ENCODE measurements at regions not wholly inside any gene's neighbourhood (a gene's known extent, or its start where the extent isn't known, plus 50 kb on each side); places are given as distances from the start of the nearest gene placed in this dataset.

- H3K4me1 ChIP-seq, result no peaks in the 10 kb centered on the region
- intact Hi-C loops (cut with DNase I), result no loop called here
- DNase-seq (no peak), ATAC-seq (no peak)
- H3K4me3 ChIP-seq, result no peak overlapping the region
- H3K36me3 ChIP-seq (ENCODE audit: insufficient read depth in 1 of 2, low read depth in 1 of 2), result no peaks in the 10 kb centered on the region
- no peaks in the 10 kb centered on the region for H3K9me3 ChIP-seq
- H3K27me3 ChIP-seq (ENCODE audit: insufficient read depth in 3 of 3, low read length in 2 of 3), result peaks cover 0 to 16% (median 3%) of the 10 kb centered on the region in 3 donors
- TF ChIP-seq CTCF (IDR thresholded peaks at IDR 0.05), result no peak
- H3K27ac ChIP-seq, result no peak overlapping the region
- WGBS, 3 donors, result 90 to 94% (median 94%) methylated on average over 5 of the region's 5 CpGs
Observed at GRCh38 chr13:27327633-27328032, 57.0 kb downstream of the RASL11A start.

- intact Hi-C loops (cut with DNase I), result no loop called here
- WGBS, 3 donors, result 76 to 82% (median 81%) methylated on average over 5 of the region's 5 CpGs
- no peak for TF ChIP-seq CTCF (IDR thresholded peaks at IDR 0.05)
- Histone ChIP-seq H3K36me3 (ENCODE audit: insufficient read depth in 1 of 2, low read depth in 1 of 2) (no peaks in the 10 kb centered on the region), H3K27ac (no peak overlapping the region), H3K27me3 (ENCODE audit: insufficient read depth in 3 of 3, low read length in 2 of 3) (peaks cover 0 to 16% (median 3%) of the 10 kb centered on the region in 3 donors), H3K4me1 (no peaks in the 10 kb centered on the region), H3K9me3 (no peaks in the 10 kb centered on the region), H3K4me3 (no peak overlapping the region)
- ATAC-seq (no peak), DNase-seq (no peak)
Observed at GRCh38 chr13:27329210-27329609, 58.6 kb downstream of the RASL11A start.

GRCh38 chr13:27334774-27335435, 64.3 kb downstream of the RASL11A start:
- no peaks in the 10 kb centered on the region for H3K9me3 ChIP-seq
- H3K4me3 ChIP-seq, result no peak overlapping the region
- H3K27ac ChIP-seq, result no peak overlapping the region
- TF ChIP-seq CTCF (IDR thresholded peaks at IDR 0.05), result no peak
- ATAC-seq, result no peak
- WGBS, 3 donors, result 37 to 50% (median 38%) methylated on average over 13 of the region's 13 CpGs
- intact Hi-C loops (cut with DNase I), result no loop called here
- peaks cover 2 to 8% (median 3%) of the 10 kb centered on the region in 3 donors for H3K27me3 ChIP-seq (ENCODE audit: insufficient read depth in 3 of 3, low read length in 2 of 3)
- DNase-seq, result no peak
- no peaks in the 10 kb centered on the region for H3K4me1 ChIP-seq
- no peaks in the 10 kb centered on the region for H3K36me3 ChIP-seq (ENCODE audit: insufficient read depth in 1 of 2, low read depth in 1 of 2)

GRCh38 chr13:27336014-27336673, 65.5 kb downstream of the RASL11A start:
- Histone ChIP-seq H3K27ac (no peak overlapping the region), H3K4me1 (no peaks in the 10 kb centered on the region), H3K9me3 (no peaks in the 10 kb centered on the region), H3K4me3 (no peak overlapping the region), H3K36me3 (ENCODE audit: insufficient read depth in 1 of 2, low read depth in 1 of 2) (no peaks in the 10 kb centered on the region), H3K27me3 (ENCODE audit: insufficient read depth in 3 of 3, low read length in 2 of 3) (peaks cover 2 to 15% (median 3%) of the 10 kb centered on the region in 3 donors)
- ATAC-seq, result no peak
- no peak for DNase-seq
- no peak for TF ChIP-seq CTCF (IDR thresholded peaks at IDR 0.05)
- WGBS, 3 donors, result 51 to 64% (median 52%) methylated on average over 6 of the region's 6 CpGs
- intact Hi-C loops (cut with DNase I), result no loop called here
